GM03348 (cell line): ENCODE measurements at regions not wholly inside any gene's neighbourhood (a gene's known extent, or its start where the extent isn't known, plus 50 kb on each side); places are given as distances from the start of the nearest gene placed in this dataset.
A peak's percentile ranks its signal among the peaks of the same experiment; 100 is the strongest.
"Not testable (repeated sequence)": the region's sequence is repeated elsewhere in the genome, so short reads cannot be mapped to it uniquely, and the experiment has no call there.

Experiments used
- DNase-seq: peaks from one replicate; pipeline ENCODE4 v3.0.0; 2012; ENCODE audit warnings: low spot score

GRCh38 chr15:30760633-30761032 is 134.7 kb downstream of the ARHGAP11B start:
- DNase-seq = not testable (repeated sequence)

- DNase-seq = not testable (repeated sequence)
Observed at GRCh38 chr15:30761365-30761764, 135.4 kb downstream of the ARHGAP11B start.

GRCh38 chr15:30769390-30770124 is 134.2 kb upstream of the FAN1 start:
- DNase-seq = not testable (repeated sequence)

GRCh38 chr15:30770759-30771158 is 133.0 kb upstream of the FAN1 start:
- DNase-seq = no peak

- DNase-seq = no peak
Observed at GRCh38 chr15:30783019-30783418, 120.7 kb upstream of the FAN1 start.

- no peak for DNase-seq
Observed at GRCh38 chr15:30788595-30788994, 115.1 kb upstream of the FAN1 start.

GRCh38 chr15:30791239-30792175 is 112.2 kb upstream of the FAN1 start:
- no peak for DNase-seq

GRCh38 chr15:30792843-30793242 is 110.9 kb upstream of the FAN1 start:
- not testable (repeated sequence) for DNase-seq

GRCh38 chr15:30794388-30794787 is 109.3 kb upstream of the FAN1 start:
- no peak for DNase-seq

GRCh38 chr15:30799565-30799964 is 104.2 kb upstream of the FAN1 start:
- DNase-seq = not testable (repeated sequence)

- DNase-seq = not testable (repeated sequence)
Observed at GRCh38 chr15:30801140-30801895, 102.4 kb upstream of the FAN1 start.

GRCh38 chr15:30802001-30802400 is 101.7 kb upstream of the FAN1 start:
- DNase-seq = not testable (repeated sequence)

- not testable (repeated sequence) for DNase-seq
Observed at GRCh38 chr15:30803703-30804102, 100.0 kb upstream of the FAN1 start.

- no peak for DNase-seq
Observed at GRCh38 chr15:30816430-30816829, 87.3 kb upstream of the FAN1 start.

- DNase-seq = not testable (repeated sequence)
Observed at GRCh38 chr15:30823068-30823813, 80.5 kb upstream of the FAN1 start.

GRCh38 chr15:30824518-30825195 is 79.1 kb upstream of the FAN1 start:
- no peak for DNase-seq

GRCh38 chr15:30827625-30828303 is 76.0 kb upstream of the FAN1 start:
- DNase-seq = no peak

GRCh38 chr15:30828304-30828639 is 75.4 kb upstream of the FAN1 start:
- peak; percentile 16 for DNase-seq

- DNase-seq = no peak
Observed at GRCh38 chr15:30830961-30831360, 72.8 kb upstream of the FAN1 start.

GRCh38 chr15:30833379-30833778 is 70.3 kb upstream of the FAN1 start:
- DNase-seq = not testable (repeated sequence)
